OCI-LY7 (cell line): ENCODE measurements at regions not wholly inside any gene's neighbourhood (a gene's known extent, or its start where the extent isn't known, plus 50 kb on each side); places are given as distances from the start of the nearest gene placed in this dataset.

Experiments used
- EZH2phosphoT487 ChIP-seq: fragments of 200-600 bp; sonication (generic); IDR thresholded peaks from 2 replicates; pipeline ENCODE4 v1.6.1; 2018; ENCODE audit warnings: low read depth, borderline replicate concordance, mild to moderate bottlenecking, mixed run types, antibody characterized with exemption, low read length, moderate library complexity, mixed read lengths
- TF ChIP-seq, protein P1 (sequence below): fragments of 200-600 bp; sonication (generic); conservative IDR thresholded peaks from 2 replicates; pipeline ENCODE4 v1.5.1; 2014; ENCODE audit warnings: mild to moderate bottlenecking, antibody characterized with exemption, low read length, moderate library complexity, mixed read lengths

DNA sequence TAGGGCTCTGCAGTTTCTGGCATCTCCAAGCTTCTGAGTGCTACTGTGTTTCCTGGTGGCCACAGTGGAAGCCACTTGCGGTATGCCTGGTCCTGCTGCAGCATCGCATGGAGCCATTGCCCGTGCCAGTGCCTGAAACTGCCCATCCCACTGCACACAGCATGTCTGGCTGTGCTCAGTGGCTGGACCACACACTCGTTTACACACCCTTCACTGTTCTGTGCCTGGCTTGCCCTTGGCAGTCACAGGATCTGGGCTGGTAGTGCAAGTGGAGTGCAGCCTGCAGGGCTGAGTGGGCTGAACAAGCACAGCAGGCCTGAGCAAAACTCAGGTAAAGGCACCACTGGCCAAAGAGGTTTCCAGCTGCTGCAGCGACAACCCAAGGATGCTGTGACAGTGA is 600.0 kb downstream of the SI start:
- TF ChIP-seq, protein P1, sequence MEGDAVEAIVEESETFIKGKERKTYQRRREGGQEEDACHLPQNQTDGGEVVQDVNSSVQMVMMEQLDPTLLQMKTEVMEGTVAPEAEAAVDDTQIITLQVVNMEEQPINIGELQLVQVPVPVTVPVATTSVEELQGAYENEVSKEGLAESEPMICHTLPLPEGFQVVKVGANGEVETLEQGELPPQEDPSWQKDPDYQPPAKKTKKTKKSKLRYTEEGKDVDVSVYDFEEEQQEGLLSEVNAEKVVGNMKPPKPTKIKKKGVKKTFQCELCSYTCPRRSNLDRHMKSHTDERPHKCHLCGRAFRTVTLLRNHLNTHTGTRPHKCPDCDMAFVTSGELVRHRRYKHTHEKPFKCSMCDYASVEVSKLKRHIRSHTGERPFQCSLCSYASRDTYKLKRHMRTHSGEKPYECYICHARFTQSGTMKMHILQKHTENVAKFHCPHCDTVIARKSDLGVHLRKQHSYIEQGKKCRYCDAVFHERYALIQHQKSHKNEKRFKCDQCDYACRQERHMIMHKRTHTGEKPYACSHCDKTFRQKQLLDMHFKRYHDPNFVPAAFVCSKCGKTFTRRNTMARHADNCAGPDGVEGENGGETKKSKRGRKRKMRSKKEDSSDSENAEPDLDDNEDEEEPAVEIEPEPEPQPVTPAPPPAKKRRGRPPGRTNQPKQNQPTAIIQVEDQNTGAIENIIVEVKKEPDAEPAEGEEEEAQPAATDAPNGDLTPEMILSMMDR, result no peak
- no peak for TF ChIP-seq EZH2phosphoT487
